ENCODE measurements at regions not wholly inside any gene's neighbourhood (a gene's known extent, or its start where the extent isn't known, plus 50 kb on each side); places are given as distances from the start of the nearest gene placed in this dataset.

DNA sequence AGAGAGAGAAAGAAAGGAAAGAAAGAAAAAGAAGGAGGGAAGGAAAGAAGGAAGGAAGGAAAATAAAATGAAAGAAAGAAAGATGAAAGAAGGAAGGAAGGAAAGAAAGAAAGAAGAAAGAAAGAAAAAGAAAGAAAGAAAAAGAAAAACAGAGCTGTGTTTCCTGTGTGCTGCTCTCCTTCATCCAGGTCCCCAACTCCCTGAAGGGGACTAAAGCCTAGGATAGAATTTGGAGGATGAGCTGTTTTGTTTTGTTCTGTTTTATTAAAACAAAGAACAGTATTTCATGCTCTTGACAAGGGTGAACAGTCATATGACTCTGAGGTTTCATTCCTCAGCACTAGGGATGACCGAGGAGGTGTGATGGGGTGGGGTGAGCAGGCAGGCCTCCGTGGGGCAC, 164.8 kb upstream of the NDN start:
- TF ChIP-seq, protein P1, sequence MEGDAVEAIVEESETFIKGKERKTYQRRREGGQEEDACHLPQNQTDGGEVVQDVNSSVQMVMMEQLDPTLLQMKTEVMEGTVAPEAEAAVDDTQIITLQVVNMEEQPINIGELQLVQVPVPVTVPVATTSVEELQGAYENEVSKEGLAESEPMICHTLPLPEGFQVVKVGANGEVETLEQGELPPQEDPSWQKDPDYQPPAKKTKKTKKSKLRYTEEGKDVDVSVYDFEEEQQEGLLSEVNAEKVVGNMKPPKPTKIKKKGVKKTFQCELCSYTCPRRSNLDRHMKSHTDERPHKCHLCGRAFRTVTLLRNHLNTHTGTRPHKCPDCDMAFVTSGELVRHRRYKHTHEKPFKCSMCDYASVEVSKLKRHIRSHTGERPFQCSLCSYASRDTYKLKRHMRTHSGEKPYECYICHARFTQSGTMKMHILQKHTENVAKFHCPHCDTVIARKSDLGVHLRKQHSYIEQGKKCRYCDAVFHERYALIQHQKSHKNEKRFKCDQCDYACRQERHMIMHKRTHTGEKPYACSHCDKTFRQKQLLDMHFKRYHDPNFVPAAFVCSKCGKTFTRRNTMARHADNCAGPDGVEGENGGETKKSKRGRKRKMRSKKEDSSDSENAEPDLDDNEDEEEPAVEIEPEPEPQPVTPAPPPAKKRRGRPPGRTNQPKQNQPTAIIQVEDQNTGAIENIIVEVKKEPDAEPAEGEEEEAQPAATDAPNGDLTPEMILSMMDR (IDR thresholded peaks at IDR 0.05), result no peak
- no peak for TF ChIP-seq POLR2A (IDR thresholded peaks at IDR 0.05)

Data from body of pancreas (tissue), 4 donors.